ENCODE measurements at regions not wholly inside any gene's neighbourhood (a gene's known extent, or its start where the extent isn't known, plus 50 kb on each side); places are given as distances from the start of the nearest gene placed in this dataset.

GRCh38 chr5:75837258-75837841 lies 120.1 kb upstream of the POC5 start (continued):
- TF ChIP-seq CHD7 (IDR thresholded peaks at IDR 0.05; ENCODE audit: insufficient replicate concordance, low read length) = no peak
- TF ChIP-seq RBBP5 (IDR thresholded peaks at IDR 0.05; ENCODE audit: borderline replicate concordance, low read depth, low read length) = no peak
- TF ChIP-seq CTCF (IDR thresholded peaks at IDR 0.05; ENCODE audit: control extremely low read depth in 1 of 3, insufficient read depth in 1 of 3, low read depth in 1 of 3, low read length in 3 of 3) = no peak
- TF ChIP-seq ZNF274 (IDR thresholded peaks at IDR 0.05; ENCODE audit: borderline replicate concordance, extremely low read depth, low read length) = no peak
- no peak for TF ChIP-seq CBX8 (IDR thresholded peaks at IDR 0.05; ENCODE audit: borderline replicate concordance, low read depth, low read length)
- no peak for TF ChIP-seq CBX5 (IDR thresholded peaks at IDR 0.05; ENCODE audit: low read depth, low read length)
- TF ChIP-seq JUN (IDR thresholded peaks at IDR 0.05; ENCODE audit: low read depth, low read length) = no peak
- no peak for TF ChIP-seq SIRT6 (IDR thresholded peaks at IDR 0.05; ENCODE audit: low read length)
- no peak for TF ChIP-seq EZH2 (IDR thresholded peaks at IDR 0.05; ENCODE audit: low read depth, low read length, severe bottlenecking)

All from H1 (cell line).